Activated naive CD4-positive, alpha-beta T cell treated with anti-CD3 and anti-CD28 coated beads, Interleukin-2, amount 50 U/mL, for 16 hours (primary cell): ENCODE measurements at regions not wholly inside any gene's neighbourhood (a gene's known extent, or its start where the extent isn't known, plus 50 kb on each side); places are given as distances from the start of the nearest gene placed in this dataset.

ENCODE experiments used
- DNase-seq: peaks from one replicate; pipeline ENCODE4 v3.0.0-alpha.2; 2020

DNA sequence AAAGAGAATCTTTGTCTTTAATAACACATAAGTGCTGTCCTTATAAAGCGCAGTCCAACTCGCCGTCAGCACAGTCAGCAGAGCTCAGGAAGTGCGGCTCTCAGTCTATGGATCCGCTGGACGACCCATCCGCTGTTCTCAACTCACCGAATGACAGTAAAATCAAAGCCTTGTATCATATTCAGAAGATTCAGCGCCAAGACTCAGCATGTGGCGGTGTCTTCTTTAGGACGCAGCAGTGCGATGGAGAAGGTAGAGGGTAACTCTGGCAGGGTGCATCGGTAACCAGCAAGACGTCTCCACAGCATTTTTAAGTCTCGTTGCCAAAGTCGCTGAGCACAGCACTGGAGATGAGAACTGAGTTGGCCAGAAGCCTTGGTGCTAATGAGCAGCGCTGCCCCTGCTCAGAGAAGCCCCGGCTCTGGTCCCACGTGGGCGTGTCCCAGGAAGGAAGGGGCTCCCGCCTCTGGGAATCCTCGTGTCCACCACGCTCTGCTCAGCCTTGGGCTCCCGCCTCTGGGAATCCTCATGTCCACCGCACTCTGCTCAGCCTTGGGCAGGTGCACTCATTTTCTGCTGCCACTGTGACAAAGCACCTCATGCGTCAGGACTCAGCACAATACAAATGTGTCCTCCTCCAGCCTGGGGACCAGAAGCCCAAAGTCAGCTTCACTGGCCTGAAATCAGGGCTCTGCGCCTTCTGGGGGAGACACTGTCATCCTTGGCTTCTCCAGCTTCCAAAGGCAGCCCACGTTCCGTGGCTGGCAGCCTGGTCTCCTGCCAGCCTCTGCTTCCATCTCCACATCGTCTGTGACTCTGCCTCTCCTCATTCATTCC is 238.0 kb upstream of the SALL3 start:
- DNase-seq, result no peak

DNA sequence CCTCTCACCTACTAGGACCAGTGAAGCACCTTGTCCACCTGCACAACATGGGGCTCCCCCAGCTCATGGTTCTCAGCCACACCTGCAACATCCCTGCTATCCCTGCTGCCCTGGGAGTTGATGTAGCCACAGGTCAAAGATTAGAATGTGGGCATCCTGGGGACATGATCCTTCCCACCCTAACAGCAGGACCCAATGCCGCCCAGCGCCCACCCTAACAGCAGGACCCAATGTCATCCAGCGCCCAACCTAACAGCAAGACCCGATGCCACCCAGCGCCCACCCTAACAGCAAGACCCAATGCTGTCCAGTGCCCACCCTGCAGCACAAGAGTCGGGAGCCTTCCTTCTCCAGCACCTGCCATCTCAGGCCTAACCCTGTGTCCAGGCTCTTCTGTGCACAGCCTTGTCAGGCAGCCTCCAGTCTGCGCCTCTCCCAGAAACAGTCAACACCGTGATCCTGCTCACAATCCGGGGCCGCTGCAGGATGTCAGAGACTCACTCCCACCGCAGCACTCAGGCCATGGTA is 237.3 kb upstream of the SALL3 start:
- no peak for DNase-seq

GRCh38 chr18:78743078-78743477 is 236.5 kb upstream of the SALL3 start:
- no peak for DNase-seq

DNA sequence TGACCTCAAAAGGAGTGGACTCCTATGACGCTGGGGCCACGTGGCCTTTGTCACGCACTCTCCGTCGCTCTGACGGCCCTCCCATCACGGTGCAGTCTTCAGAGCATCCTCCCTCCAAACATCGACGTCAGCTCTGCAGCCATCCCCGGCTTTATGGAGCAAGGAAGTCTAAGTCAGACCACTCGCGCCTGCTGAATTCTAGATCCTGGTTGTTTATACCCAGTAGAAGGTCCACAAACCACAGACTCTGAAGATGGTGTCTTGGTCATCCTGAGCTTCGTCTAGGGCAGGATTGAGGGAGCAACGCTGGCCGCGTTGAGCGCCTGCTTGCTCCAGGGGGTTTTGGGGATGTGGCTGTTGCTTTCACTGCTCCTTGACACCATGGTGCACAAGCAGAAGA is 228.0 kb upstream of the SALL3 start:
- DNase-seq, result no peak

DNA sequence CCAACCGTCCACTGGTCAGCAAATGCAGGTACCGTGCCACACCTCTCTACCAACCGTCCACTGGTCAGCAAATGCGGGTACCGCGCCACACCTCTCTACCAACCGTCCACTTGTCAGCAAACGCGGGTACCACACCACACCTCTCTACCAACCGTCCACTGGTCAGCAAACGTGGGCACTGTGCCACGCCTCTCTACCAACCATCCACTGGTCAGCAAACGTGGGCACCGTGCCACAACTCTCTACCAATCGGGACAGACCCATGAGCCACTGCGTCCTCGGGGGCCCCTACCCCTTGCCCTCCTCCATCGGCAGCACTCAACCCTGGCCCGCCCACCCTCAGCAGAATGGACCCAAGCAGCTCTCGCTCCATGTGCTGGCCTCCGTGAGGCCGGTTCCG is 226.4 kb upstream of the SALL3 start:
- DNase-seq, result no peak

DNA sequence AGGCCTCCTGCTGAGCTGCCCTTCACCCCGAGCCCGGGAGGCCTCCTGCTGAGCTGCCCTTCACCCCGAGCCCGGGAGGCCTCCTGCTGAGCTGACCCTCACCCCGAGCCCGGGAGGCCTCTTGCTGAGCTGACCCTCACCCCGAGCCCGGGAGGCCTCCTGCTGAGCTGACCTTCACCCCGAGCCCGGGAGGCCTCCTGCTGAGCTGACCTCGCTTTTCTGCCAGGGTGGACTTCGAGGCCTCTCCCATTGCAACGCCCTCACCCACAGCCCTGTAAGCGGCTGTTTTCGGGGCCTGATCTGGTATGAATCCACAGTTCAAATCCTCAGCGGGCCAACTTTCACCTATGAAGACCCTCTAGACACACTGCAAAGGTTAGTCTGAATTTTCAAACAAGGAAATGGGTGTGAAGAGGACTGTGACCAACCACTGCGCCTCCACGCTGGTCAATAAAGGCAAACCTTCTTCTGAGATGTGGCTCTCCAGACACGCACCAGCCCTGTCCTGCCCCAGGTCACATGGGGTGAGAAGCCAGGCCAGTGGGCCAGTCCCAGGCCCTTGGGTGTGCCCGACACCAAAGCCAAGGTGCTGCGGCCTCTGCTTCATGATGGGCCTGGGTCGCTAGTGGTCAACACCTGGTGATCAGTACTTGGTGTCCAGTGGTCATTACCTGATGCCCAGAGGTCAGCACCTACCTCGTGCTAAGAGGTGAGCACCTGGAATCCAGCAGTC is 225.1 kb upstream of the SALL3 start:
- DNase-seq, result no peak

GRCh38 chr18:78757014-78757413 is 222.6 kb upstream of the SALL3 start:
- DNase-seq, result no peak

GRCh38 chr18:78758496-78758895 is 221.1 kb upstream of the SALL3 start:
- no peak for DNase-seq

GRCh38 chr18:78762753-78763152 is 216.9 kb upstream of the SALL3 start:
- DNase-seq, result no peak

DNA sequence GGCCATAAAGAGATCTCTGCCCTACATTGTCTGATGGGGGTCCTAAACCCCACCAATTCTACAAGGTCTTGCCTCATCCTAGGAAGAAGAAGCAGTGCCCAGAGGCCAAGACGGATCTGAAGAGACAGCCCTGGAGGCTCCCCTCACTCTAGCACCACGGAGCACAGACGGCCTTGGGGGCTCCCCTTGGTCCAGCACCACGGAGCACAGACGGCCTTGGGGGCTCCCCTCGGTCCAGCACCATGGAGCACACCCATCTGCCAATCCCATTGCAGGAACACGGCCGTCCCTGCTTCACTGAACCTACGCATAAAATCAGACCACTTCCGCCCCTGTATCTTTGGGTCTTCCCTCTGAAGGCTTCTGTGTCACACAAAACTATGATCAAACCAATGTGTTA is 215.1 kb upstream of the SALL3 start:
- DNase-seq, result no peak

GRCh38 chr18:78765142-78765541 is 214.5 kb upstream of the SALL3 start:
- no peak for DNase-seq

GRCh38 chr18:78765637-78766281 is 213.9 kb upstream of the SALL3 start:
- DNase-seq, result no peak

GRCh38 chr18:78766651-78767533 is 212.7 kb upstream of the SALL3 start:
- no peak for DNase-seq

DNA sequence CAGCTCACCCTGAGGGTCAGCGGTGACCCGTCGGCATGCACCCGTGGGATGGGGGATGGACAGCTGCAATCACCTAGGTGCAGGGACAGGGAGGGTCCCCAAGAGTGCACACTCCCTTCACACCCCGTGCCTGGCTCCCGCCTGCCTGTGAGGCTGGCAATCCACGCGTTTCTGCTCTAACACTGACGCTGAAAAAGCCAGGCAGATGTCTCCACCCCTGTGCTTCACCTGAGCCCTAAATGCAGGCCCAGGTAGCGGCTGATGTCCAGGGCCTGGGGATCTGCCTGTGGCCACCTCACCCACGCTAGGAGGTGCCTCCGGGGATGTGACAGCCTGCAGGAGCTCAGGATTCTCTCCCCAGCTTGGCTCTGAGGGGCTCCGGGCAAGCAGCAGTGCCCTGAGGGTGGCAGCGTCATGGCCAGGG is 212.0 kb upstream of the SALL3 start:
- no peak for DNase-seq

GRCh38 chr18:78768221-78768620 is 211.4 kb upstream of the SALL3 start:
- DNase-seq, result no peak

DNA sequence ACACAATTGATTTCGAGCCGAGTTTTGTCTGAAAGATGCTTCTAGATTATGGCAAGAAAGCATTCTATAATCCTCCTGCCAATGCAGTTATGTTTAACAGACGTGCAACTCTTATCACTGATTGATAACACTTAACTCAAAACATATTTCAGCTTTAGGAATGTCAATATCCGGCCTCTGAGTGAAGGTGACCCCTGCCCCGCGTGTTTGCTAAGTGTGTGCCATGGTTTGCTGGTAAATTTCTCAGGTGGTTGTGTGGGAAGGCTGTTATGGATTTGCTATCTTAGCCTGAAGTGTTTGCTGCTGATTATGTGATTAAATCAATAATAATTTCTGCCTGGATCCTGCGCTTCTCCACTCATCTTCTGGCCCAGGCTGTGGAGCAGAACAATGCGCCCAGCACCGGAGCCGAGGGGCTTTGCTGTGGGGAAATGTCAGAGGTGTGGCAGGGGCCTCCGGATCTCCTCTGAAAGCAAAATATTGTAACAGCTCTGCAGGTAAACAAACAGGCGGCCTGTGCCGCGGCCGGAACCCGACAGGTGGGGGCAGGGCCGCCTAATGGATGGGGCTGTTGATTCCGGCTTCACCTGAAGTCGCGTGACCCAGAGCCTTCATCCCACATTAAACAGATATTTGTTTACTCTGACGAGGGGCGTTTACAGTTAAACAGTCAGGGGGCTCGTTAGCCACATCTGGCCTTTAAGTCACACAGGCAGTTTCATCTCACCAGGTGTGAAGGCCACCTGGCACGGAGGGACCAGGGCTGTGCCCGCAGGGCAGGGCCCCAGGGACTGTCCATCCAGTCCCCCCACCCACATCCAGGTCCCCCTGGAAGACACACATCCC is 210.7 kb upstream of the SALL3 start:
- no peak for DNase-seq

- DNase-seq, result no peak
Measured at GRCh38 chr18:78769502-78770105, 210.0 kb upstream of the SALL3 start.

DNA sequence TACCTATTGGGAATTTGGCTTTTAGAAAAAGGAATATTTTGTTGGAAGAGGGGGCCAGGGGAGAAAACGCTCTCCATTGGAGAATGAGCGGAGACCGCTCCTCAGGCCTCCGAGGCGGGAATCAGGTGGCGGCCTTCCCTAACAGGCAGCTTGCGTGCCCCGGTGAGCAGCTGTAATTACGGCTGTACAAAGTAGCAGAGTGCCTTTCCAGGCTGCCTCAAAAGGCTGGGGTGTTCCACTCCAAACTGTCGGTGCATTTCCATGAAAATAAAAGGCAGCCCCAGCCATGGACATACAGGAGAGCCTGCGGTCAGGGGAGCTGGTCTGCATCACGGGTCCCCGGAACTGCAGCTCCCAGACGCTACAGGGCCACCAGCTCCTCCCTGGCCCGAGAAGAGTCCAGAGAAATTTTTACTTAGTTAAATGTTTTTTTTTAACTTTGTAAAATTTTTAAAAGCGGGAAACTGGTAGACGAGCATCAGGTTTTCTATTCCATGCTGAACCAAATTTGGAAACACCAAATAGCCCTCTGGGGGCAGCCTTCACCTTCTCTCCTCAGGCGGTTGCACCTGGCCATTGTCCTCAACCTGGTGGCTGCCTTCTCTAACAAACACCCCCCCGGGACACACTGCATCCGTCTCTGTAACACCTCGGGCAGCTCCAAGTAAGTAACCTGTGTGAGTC is 209.3 kb upstream of the SALL3 start:
- DNase-seq, result no peak

- DNase-seq, result no peak
Measured at GRCh38 chr18:78770823-78771139, 208.8 kb upstream of the SALL3 start.

- no peak for DNase-seq
Measured at GRCh38 chr18:78771496-78772359, 207.9 kb upstream of the SALL3 start.
